ENCODE measurements at regions not wholly inside any gene's neighbourhood (a gene's known extent, or its start where the extent isn't known, plus 50 kb on each side); places are given as distances from the start of the nearest gene placed in this dataset.

DNA sequence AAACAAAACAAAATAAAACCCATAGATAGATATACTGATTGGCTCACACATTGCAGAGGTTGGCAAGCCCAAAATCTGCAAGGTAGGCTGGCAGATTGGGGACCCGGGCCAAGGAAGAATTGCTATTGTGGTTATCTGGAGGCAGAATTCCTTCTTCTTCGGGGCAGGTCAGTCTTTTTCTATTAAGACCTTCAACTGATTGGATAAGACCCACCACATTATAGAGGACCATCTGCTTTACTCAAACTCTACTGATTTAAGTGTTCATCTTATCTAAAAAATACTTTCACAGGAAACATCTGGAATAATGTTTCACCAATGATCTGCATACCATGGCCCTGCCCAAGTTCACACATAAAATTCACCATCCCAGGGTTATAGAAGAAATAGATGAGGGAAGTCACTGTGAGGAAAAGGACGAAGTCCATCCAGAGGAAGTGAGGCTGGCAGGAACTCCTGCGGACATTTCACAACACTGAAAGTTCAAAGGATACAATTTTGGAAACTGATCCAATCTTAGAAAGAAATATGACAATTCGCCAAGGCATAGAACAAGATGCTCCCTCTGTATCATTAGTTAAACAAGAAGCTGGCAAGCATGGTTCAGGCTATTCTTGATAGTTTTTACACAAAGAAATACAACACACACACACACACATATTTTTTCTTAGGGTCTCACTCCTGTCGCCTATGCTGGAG lies 127.6 kb upstream of the MED13L start:
- H3K27me3 Mint-ChIP-seq (ENCODE audit: low read depth): peaks cover 8% of the 10 kb centered on the region
- H3K4me1 Mint-ChIP-seq: peaks cover 18% of the 10 kb centered on the region
- H3K27ac Mint-ChIP-seq: no peak overlapping the region

DNA sequence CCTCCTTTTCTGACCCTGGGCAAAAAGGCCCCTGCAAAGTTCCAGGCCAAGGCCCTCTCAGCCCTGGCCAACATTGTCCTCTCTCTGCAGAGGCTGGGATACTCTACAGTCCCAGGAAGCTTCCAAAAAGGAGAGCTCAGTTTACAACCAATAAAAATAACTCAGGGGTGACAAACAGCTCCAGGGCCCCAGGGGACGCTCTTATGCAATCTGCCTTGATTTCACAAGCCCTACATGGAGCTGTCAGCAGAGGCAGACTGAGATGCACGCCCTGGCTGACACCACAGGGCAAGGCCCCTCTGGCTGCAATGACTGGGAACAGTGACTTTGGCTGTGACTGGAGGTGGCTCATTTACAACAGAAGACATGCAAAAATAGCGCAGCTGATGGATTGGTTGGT lies 129.0 kb upstream of the MED13L start:
- no peaks in the 10 kb centered on the region for H3K36me3 Mint-ChIP-seq (ENCODE audit: low read depth)
- no peak overlapping the region for H3K4me3 Mint-ChIP-seq
- no peaks in the 10 kb centered on the region for H3K9me3 Mint-ChIP-seq
- peak overlapping the region in 2 of 3 experiments; percentile 13 to 46 for H3K27ac Mint-ChIP-seq
- H3K4me1 Mint-ChIP-seq: peaks cover 26% of the 10 kb centered on the region
- peaks cover 8% of the 10 kb centered on the region for H3K27me3 Mint-ChIP-seq (ENCODE audit: low read depth)
- TF ChIP-seq, protein P1, sequence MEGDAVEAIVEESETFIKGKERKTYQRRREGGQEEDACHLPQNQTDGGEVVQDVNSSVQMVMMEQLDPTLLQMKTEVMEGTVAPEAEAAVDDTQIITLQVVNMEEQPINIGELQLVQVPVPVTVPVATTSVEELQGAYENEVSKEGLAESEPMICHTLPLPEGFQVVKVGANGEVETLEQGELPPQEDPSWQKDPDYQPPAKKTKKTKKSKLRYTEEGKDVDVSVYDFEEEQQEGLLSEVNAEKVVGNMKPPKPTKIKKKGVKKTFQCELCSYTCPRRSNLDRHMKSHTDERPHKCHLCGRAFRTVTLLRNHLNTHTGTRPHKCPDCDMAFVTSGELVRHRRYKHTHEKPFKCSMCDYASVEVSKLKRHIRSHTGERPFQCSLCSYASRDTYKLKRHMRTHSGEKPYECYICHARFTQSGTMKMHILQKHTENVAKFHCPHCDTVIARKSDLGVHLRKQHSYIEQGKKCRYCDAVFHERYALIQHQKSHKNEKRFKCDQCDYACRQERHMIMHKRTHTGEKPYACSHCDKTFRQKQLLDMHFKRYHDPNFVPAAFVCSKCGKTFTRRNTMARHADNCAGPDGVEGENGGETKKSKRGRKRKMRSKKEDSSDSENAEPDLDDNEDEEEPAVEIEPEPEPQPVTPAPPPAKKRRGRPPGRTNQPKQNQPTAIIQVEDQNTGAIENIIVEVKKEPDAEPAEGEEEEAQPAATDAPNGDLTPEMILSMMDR (IDR thresholded peaks at IDR 0.05; ENCODE audit: unreplicated experiment in 3 of 3): no peak

More for the DNA sequence above, 127.6 kb upstream of the MED13L start:
- Mint-ChIP-seq H3K9me3 (no peaks in the 10 kb centered on the region), H3K4me3 (no peak overlapping the region), H3K36me3 (ENCODE audit: low read depth) (no peaks in the 10 kb centered on the region)
- TF ChIP-seq, protein P1 (IDR thresholded peaks at IDR 0.05; ENCODE audit: unreplicated experiment in 3 of 3): no peak

DNA sequence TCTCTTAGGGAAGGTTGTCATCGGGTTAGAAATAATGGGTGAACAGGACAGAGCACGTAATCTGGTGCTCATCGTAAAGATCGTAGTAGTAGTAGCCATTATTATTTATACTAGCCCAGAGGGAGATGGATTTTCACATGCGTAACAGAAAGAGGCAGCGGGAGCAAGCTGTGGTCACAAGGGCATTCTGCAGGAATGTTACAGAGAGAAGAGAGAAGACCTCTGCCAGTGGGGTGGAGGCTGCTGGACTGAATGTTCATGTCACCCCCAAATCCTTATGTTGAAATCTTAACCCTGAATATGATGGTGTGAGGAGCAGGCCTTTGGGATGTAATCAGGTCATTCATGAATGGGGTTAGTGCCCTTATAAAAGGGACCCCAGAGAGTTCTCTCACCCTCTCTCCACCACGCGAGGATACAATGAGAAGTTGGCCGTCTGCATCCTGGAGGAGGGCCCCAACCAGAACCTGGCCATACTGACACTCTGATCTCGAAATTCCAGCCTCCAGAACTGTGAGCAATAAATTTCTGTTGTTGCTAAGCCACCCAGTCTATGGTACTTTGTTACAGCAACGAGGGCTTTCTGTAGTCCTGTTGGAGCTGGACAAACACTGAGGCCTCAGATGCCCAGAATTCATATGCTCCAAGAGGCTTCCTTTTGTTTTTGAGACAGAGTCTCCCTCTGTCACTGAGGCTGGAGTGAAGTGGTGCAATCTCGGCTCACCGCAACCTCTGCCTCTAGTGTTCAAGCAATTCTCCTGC lies 131.2 kb upstream of the MED13L start:
- Mint-ChIP-seq H3K27me3 (ENCODE audit: low read depth) (peaks cover 8% of the 10 kb centered on the region), H3K4me1 (peaks cover 26% of the 10 kb centered on the region), H3K4me3 (no peak overlapping the region), H3K36me3 (ENCODE audit: low read depth) (no peaks in the 10 kb centered on the region), H3K9me3 (no peaks in the 10 kb centered on the region), H3K27ac (peak overlapping the region; percentile 17 to 44 (median 37))
- TF ChIP-seq, protein P1 (IDR thresholded peaks at IDR 0.05; ENCODE audit: unreplicated experiment in 3 of 3): no peak

DNA sequence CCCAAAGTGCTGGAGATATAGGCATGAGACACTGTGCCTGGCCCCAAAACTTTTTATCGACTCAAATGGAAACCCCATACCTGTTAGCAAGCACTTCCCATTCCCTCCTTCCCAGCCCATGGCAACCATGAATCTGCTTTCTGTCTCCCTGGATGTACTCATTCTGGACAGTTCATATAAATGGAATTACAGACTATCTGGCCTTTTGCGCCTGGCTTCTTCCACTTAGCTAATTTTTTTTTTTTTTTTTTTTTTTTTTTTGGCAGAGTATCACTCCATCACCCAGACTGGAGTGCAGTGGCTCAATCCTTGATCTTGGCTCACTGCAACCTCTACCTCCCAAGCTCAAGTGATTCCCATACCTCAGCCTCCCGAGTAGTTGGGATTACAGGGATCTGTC lies 134.5 kb upstream of the MED13L start:
- H3K4me3 Mint-ChIP-seq: no peak overlapping the region

DNA sequence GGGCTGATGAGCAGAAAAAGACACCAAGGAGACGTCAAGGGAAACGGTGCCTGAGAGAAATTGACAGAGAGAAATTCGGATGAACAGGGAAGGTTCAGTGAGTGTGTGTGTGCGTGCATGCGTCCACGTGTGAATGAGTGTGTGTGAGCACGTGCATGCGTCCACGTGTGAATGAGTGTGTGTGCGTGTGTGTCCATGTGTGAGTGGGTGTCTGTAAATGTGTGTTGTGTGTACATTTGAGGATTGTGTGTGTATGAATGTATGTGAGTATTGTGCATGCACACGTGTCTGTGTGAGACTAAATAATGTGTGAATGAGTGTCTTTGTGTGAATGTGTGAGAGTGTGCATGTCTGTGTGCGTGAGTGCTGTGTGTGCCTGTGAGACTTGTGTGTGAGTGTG lies 137.4 kb upstream of the MED13L start:
- H3K27ac Mint-ChIP-seq: no peak overlapping the region
- peaks cover 4% of the 10 kb centered on the region for H3K27me3 Mint-ChIP-seq (ENCODE audit: low read depth)
- H3K9me3 Mint-ChIP-seq: no peaks in the 10 kb centered on the region
- H3K4me1 Mint-ChIP-seq: peaks cover 8% of the 10 kb centered on the region
- TF ChIP-seq, protein P1 (IDR thresholded peaks at IDR 0.05; ENCODE audit: unreplicated experiment in 3 of 3): no peak
- H3K36me3 Mint-ChIP-seq (ENCODE audit: low read depth): no peaks in the 10 kb centered on the region
- H3K4me3 Mint-ChIP-seq: no peak overlapping the region

More for the DNA sequence above, 134.5 kb upstream of the MED13L start:
- H3K4me1 Mint-ChIP-seq: peaks cover 14% of the 10 kb centered on the region
- no peaks in the 10 kb centered on the region for H3K36me3 Mint-ChIP-seq (ENCODE audit: low read depth)
- no peaks in the 10 kb centered on the region for H3K9me3 Mint-ChIP-seq
- peaks cover 4% of the 10 kb centered on the region for H3K27me3 Mint-ChIP-seq (ENCODE audit: low read depth)
- peak overlapping the region in 1 of 3 experiments; percentile 52 for H3K27ac Mint-ChIP-seq
- TF ChIP-seq, protein P1 (IDR thresholded peaks at IDR 0.05; ENCODE audit: unreplicated experiment in 3 of 3): no peak

Measured in nephron (organoid).